ENCODE measurements at regions not wholly inside any gene's neighbourhood (a gene's known extent, or its start where the extent isn't known, plus 50 kb on each side); places are given as distances from the start of the nearest gene placed in this dataset.

- H3K27ac ChIP-seq (ENCODE audit: control insufficient read depth, insufficient read depth), result no peak overlapping the region
- WGBS (ENCODE audit: insufficient coverage, insufficient replicate concordance, low lambda C conversion rate, missing lambda C conversion rate), result 34% methylated on average over 10 of the region's 10 CpGs
- no peak overlapping the region for H3K4me3 ChIP-seq
- ChIA-PET POLR2A (interaction anchor here (0.6 kb wide), 1 partner anchor 148 kb away, joined by 4 read pairs; no protein-coding TSS in a partner anchor), RAD21 (ENCODE audit: unreplicated experiment) (no interaction called here), CTCF (interaction anchor here (0.7 to 1.8 kb wide), 2 partner anchors 12 to 18 kb away, joined by 3 to 7 read pairs; no protein-coding TSS in a partner anchor), SMC1A (ENCODE audit: uncharacterized antibody, unreplicated experiment) (interaction anchor here (0.6 to 1.8 kb wide), 6 partner anchors 9 to 146 kb away, joined by 3 to 5 read pairs (median 4); no protein-coding TSS in a partner anchor)
- no peaks in the 10 kb centered on the region for H3K27me3 ChIP-seq (replicated peaks in 1 of 2; ENCODE audit: control insufficient read depth in 2 of 2, insufficient read depth in 2 of 2, low read length in 1 of 2)
- DNase-seq (ENCODE audit: low read depth, low spot score) (no peak), FAIRE-seq (no peak), ATAC-seq (no peak)
- H2AFZ ChIP-seq (ENCODE audit: control insufficient read depth, low read depth, low read length), result no peak overlapping the region
- TF ChIP-seq NR2F1 (conservative IDR thresholded peaks at IDR 0.05) (no peak), IRF5 (IDR thresholded peaks at IDR 0.05; ENCODE audit: borderline replicate concordance) (no peak), EZH2 (IDR thresholded peaks at IDR 0.05; ENCODE audit: borderline replicate concordance, control insufficient read depth, low read depth, low read length) (no peak), ZZZ3 (IDR thresholded peaks at IDR 0.05; ENCODE audit: control insufficient read depth, insufficient read length, low read depth) (no peak), TARDBP (IDR thresholded peaks at IDR 0.05; ENCODE audit: borderline replicate concordance) (no peak), CTCF (IDR thresholded peaks at IDR 0.05 in 2 of 3, conservative IDR thresholded peaks at IDR 0.05 in 1 of 3; ENCODE audit: control insufficient read depth in 2 of 3, extremely low read depth in 1 of 3, insufficient read depth in 1 of 3, low read depth in 3 of 3, low read length in 3 of 3) (no peak), ZNF274 (IDR thresholded peaks at IDR 0.05; ENCODE audit: insufficient read depth, insufficient read length) (no peak), SRF (IDR thresholded peaks at IDR 0.05; ENCODE audit: low read depth in 2 of 2, low read length in 2 of 2) (no peak), USF1 (IDR thresholded peaks at IDR 0.05; ENCODE audit: borderline replicate concordance, extremely low read length, insufficient read depth, low read depth, low read length) (no peak), MTA3 (IDR thresholded peaks at IDR 0.05; ENCODE audit: borderline replicate concordance, low read length) (no peak), FOXK2 (IDR thresholded peaks at IDR 0.05) (no peak), RELA (IDR thresholded peaks at IDR 0.05; ENCODE audit: borderline replicate concordance, partially characterized antibody) (no peak), ZNF217 (IDR thresholded peaks at IDR 0.05) (no peak), IRF3 (IDR thresholded peaks at IDR 0.05) (no peak), BCL11A (IDR thresholded peaks at IDR 0.05; ENCODE audit: low read depth, low read length) (no peak)
- H3K4me2 ChIP-seq (ENCODE audit: control insufficient read depth, insufficient read depth), result no peak overlapping the region
- H3K4me1 ChIP-seq (ENCODE audit: control insufficient read depth, insufficient read depth, low read length), result no peaks in the 10 kb centered on the region
- in situ Hi-C loops (cut with MboI) (no loop called here), intact Hi-C loops (cut with micrococcal nuclease; ENCODE audit: unreplicated experiment) (no loop called here)
- no peaks in the 10 kb centered on the region for H3K79me2 ChIP-seq (ENCODE audit: control insufficient read depth, insufficient read depth, low read length)
- H3K9me3 ChIP-seq (replicated peaks; ENCODE audit: control insufficient read depth, insufficient read depth, low read length), result no peaks in the 10 kb centered on the region
- no TSS peak for BruUV-seq (replicated peaks)
- no peak overlapping the region for H3K9ac ChIP-seq (ENCODE audit: control insufficient read depth, insufficient read depth, low read length)
- no peaks in the 10 kb centered on the region for H3K36me3 ChIP-seq (ENCODE audit: control insufficient read depth in 2 of 2, insufficient read depth in 2 of 2, low read length in 1 of 2)
- H4K20me1 ChIP-seq (ENCODE audit: control insufficient read depth, insufficient read depth), result no peaks in the 10 kb centered on the region
Observed at GRCh38 chr1:221555689-221556433, 186.0 kb downstream of the DUSP10 start.
